ENCODE measurements at regions not wholly inside any gene's neighbourhood (a gene's known extent, or its start where the extent isn't known, plus 50 kb on each side); places are given as distances from the start of the nearest gene placed in this dataset.

GRCh38 chr4:110683601-110684000 is 60.7 kb upstream of the PITX2 start:
- no peaks in the 10 kb centered on the region for H3K9me3 ChIP-seq (replicated peaks in 1 of 2; ENCODE audit: control insufficient read depth in 1 of 2, insufficient read depth in 1 of 2, low read length in 2 of 2)
- no peaks in the 10 kb centered on the region for H3K27me3 ChIP-seq (ENCODE audit: control insufficient read depth in 2 of 2, insufficient read depth in 2 of 2, low read length in 2 of 2)
- H2AFZ ChIP-seq (ENCODE audit: insufficient read depth, low read depth, low read length, poor library complexity, severe bottlenecking): no peak overlapping the region
- no peak overlapping the region for H3K4me3 Mint-ChIP-seq
- H3K4me1 ChIP-seq (ENCODE audit: control insufficient read depth in 1 of 2, insufficient read depth in 2 of 2, low read length in 2 of 2): no peaks in the 10 kb centered on the region
- 94% methylated on average over 11 of the region's 11 CpGs for WGBS (ENCODE audit: insufficient coverage)
- H3K27ac ChIP-seq (ENCODE audit: low read depth in 1 of 2, low read length in 2 of 2): no peak overlapping the region
- TF ChIP-seq CTCF (IDR thresholded peaks at IDR 0.05): no peak
- H3K4me3 ChIP-seq (replicated peaks in 1 of 3; ENCODE audit: low read depth in 2 of 3, low read length in 3 of 3): no peak overlapping the region
- H4K20me1 ChIP-seq (ENCODE audit: insufficient read depth, low read length): no peaks in the 10 kb centered on the region
- H3K4me1 Mint-ChIP-seq: no peaks in the 10 kb centered on the region
- peaks cover 1 to 5% (median 3%) of the 10 kb centered on the region in 3 donors for H3K27me3 Mint-ChIP-seq (ENCODE audit: low read depth in 3 of 3)
- H3K9me3 Mint-ChIP-seq: peaks cover 0 to 1% (median 0%) of the 10 kb centered on the region in 7 donors
- no peak overlapping the region for H3K9ac ChIP-seq (ENCODE audit: insufficient read depth, low read length, poor library complexity, severe bottlenecking)
- no peak overlapping the region for H3K27ac Mint-ChIP-seq
- no peaks in the 10 kb centered on the region for H3K79me2 ChIP-seq (ENCODE audit: insufficient read depth, low read length)
- H3K36me3 Mint-ChIP-seq: no peaks in the 10 kb centered on the region
- no peaks in the 10 kb centered on the region for H3K36me3 ChIP-seq (replicated peaks in 1 of 2; ENCODE audit: control insufficient read depth in 1 of 2, insufficient read depth in 2 of 2, low read length in 2 of 2)
- no peak for DNase-seq
- intact Hi-C loops (cut with micrococcal nuclease): no loop called here
- no peak overlapping the region for H3K4me2 ChIP-seq (replicated peaks; ENCODE audit: extremely low read depth, low read length, poor library complexity, severe bottlenecking)

GRCh38 chr4:110702326-110702725 is 79.4 kb upstream of the PITX2 start:
- H3K9ac ChIP-seq (ENCODE audit: insufficient read depth, low read length, poor library complexity, severe bottlenecking): no peak overlapping the region
- peaks cover 0 to 8% (median 5%) of the 10 kb centered on the region in 7 donors for H3K9me3 Mint-ChIP-seq
- no peaks in the 10 kb centered on the region for H3K27me3 ChIP-seq (ENCODE audit: control insufficient read depth in 2 of 2, insufficient read depth in 2 of 2, low read length in 2 of 2)
- H3K4me1 Mint-ChIP-seq: peaks cover 13% of the 10 kb centered on the region
- TF ChIP-seq CTCF (IDR thresholded peaks at IDR 0.05): no peak
- peaks cover 0 to 4% of the 10 kb centered on the region in 2 donors for H3K9me3 ChIP-seq (replicated peaks in 1 of 2; ENCODE audit: control insufficient read depth in 1 of 2, insufficient read depth in 1 of 2, low read length in 2 of 2)
- H3K4me3 ChIP-seq (replicated peaks in 1 of 3; ENCODE audit: low read depth in 2 of 3, low read length in 3 of 3): no peak overlapping the region
- WGBS (ENCODE audit: insufficient coverage): 93% methylated on average over 6 of the region's 6 CpGs
- H4K20me1 ChIP-seq (ENCODE audit: insufficient read depth, low read length): no peaks in the 10 kb centered on the region
- intact Hi-C loops (cut with micrococcal nuclease): no loop called here
- peaks cover 2 to 10% (median 3%) of the 10 kb centered on the region in 3 donors for H3K27me3 Mint-ChIP-seq (ENCODE audit: low read depth in 3 of 3)
- no peaks in the 10 kb centered on the region for H3K36me3 ChIP-seq (replicated peaks in 1 of 2; ENCODE audit: control insufficient read depth in 1 of 2, insufficient read depth in 2 of 2, low read length in 2 of 2)
- no peak overlapping the region for H2AFZ ChIP-seq (ENCODE audit: insufficient read depth, low read depth, low read length, poor library complexity, severe bottlenecking)
- no peak for DNase-seq
- no peak overlapping the region for H3K4me3 Mint-ChIP-seq
- no peak overlapping the region for H3K27ac ChIP-seq (ENCODE audit: low read depth in 1 of 2, low read length in 2 of 2)
- H3K4me2 ChIP-seq (replicated peaks; ENCODE audit: extremely low read depth, low read length, poor library complexity, severe bottlenecking): no peak overlapping the region
- H3K4me1 ChIP-seq (ENCODE audit: control insufficient read depth in 1 of 2, insufficient read depth in 2 of 2, low read length in 2 of 2): peaks cover 13% of the 10 kb centered on the region in 2 donors
- no peaks in the 10 kb centered on the region for H3K79me2 ChIP-seq (ENCODE audit: insufficient read depth, low read length)
- H3K36me3 Mint-ChIP-seq: no peaks in the 10 kb centered on the region
- no peak overlapping the region for H3K27ac Mint-ChIP-seq

Data from CD14-positive monocyte (primary cell).